Central memory CD8-positive, alpha-beta T cell (primary cell): ENCODE measurements at regions not wholly inside any gene's neighbourhood (a gene's known extent, or its start where the extent isn't known, plus 50 kb on each side); places are given as distances from the start of the nearest gene placed in this dataset.
"Not testable (repeated sequence)": the region's sequence is repeated elsewhere in the genome, so short reads cannot be mapped to it uniquely, and the experiment has no call there.

Experiments used
- ATAC-seq: fragments of 150-1000 bp; cut with Tn5 transposase; replicated peaks from 2 replicates; pipeline ENCODE4 v1.10.0; 2022; ENCODE audit warnings: mild to moderate bottlenecking, moderate FRiP score, moderate number of reproducible peaks; ENCODE audit not compliant: poor library complexity, severe bottlenecking; ENCODE audit errors: extremely low read depth
- DNase-seq, 2 donors: peaks; one replicate each; pipeline ENCODE4 v3.0.0; 2021; ENCODE audit warnings: low spot score in 2 of 2
- H3K27ac Mint-ChIP-seq: one replicate; pipeline ENCODE4 v1.8.0; 2022; ENCODE audit warnings: low read depth, mild to moderate bottlenecking, moderate library complexity, mixed read lengths
- H3K27me3 Mint-ChIP-seq: one replicate; pipeline ENCODE4 v1.8.0; 2022; ENCODE audit warnings: mixed read lengths
- H3K36me3 Mint-ChIP-seq: one replicate; pipeline ENCODE4 v1.8.0; 2022; ENCODE audit warnings: mild to moderate bottlenecking, moderate library complexity, mixed read lengths; ENCODE audit not compliant: insufficient read depth
- H3K4me1 Mint-ChIP-seq: one replicate; pipeline ENCODE4 v1.8.0; 2022; ENCODE audit warnings: mixed read lengths
- H3K4me3 Mint-ChIP-seq: one replicate; pipeline ENCODE4 v1.8.0; 2022; ENCODE audit warnings: mild to moderate bottlenecking, moderate library complexity, mixed read lengths
- H3K9me3 Mint-ChIP-seq: one replicate; pipeline ENCODE4 v1.8.0; 2022; ENCODE audit warnings: mixed read lengths

GRCh38 chr1:189315035-189315901 is 1162.4 kb downstream of the BRINP3 start:
- Mint-ChIP-seq H3K27me3 (no peaks in the 10 kb centered on the region), H3K27ac (no peak overlapping the region), H3K36me3 (no peaks in the 10 kb centered on the region), H3K9me3 (peaks cover 11% of the 10 kb centered on the region), H3K4me3 (no peak overlapping the region), H3K4me1 (no peaks in the 10 kb centered on the region)
- ATAC-seq, result no peak
- DNase-seq, result no peak

GRCh38 chr1:189323091-189323490 is 1154.6 kb downstream of the BRINP3 start:
- Mint-ChIP-seq H3K27ac (no peak overlapping the region), H3K4me3 (no peak overlapping the region), H3K36me3 (no peaks in the 10 kb centered on the region), H3K27me3 (no peaks in the 10 kb centered on the region), H3K9me3 (peaks cover 16% of the 10 kb centered on the region), H3K4me1 (no peaks in the 10 kb centered on the region)
- ATAC-seq (no peak), DNase-seq (no peak)

- peaks cover 16% of the 10 kb centered on the region for H3K9me3 Mint-ChIP-seq
- H3K27ac Mint-ChIP-seq, H3K36me3 Mint-ChIP-seq, H3K4me1 Mint-ChIP-seq, ATAC-seq, H3K27me3 Mint-ChIP-seq, DNase-seq, H3K4me3 Mint-ChIP-seq: not testable (repeated sequence)
Observed at GRCh38 chr1:189331071-189331470, 1146.6 kb downstream of the BRINP3 start.

- peaks cover 21% of the 10 kb centered on the region for H3K9me3 Mint-ChIP-seq
- no peaks in the 10 kb centered on the region for H3K36me3 Mint-ChIP-seq
- no peak for DNase-seq
- ATAC-seq, result no peak
- H3K27ac Mint-ChIP-seq, result no peak overlapping the region
- no peaks in the 10 kb centered on the region for H3K27me3 Mint-ChIP-seq
- H3K4me1 Mint-ChIP-seq, result no peaks in the 10 kb centered on the region
- H3K4me3 Mint-ChIP-seq, result no peak overlapping the region
Observed at GRCh38 chr1:189336115-189337100, 1141.3 kb downstream of the BRINP3 start.

- DNase-seq (no peak), ATAC-seq (no peak)
- peaks cover 30% of the 10 kb centered on the region for H3K9me3 Mint-ChIP-seq
- H3K4me3 Mint-ChIP-seq, result no peak overlapping the region
- no peaks in the 10 kb centered on the region for H3K36me3 Mint-ChIP-seq
- no peak overlapping the region for H3K27ac Mint-ChIP-seq
- H3K27me3 Mint-ChIP-seq, result no peaks in the 10 kb centered on the region
- H3K4me1 Mint-ChIP-seq, result no peaks in the 10 kb centered on the region
Observed at GRCh38 chr1:189349607-189350006, 1128.1 kb downstream of the BRINP3 start.

GRCh38 chr1:189350983-189351616 is 1126.6 kb downstream of the BRINP3 start:
- Mint-ChIP-seq H3K4me3 (no peak overlapping the region), H3K36me3 (peaks cover 1% of the 10 kb centered on the region), H3K27me3 (no peaks in the 10 kb centered on the region), H3K4me1 (no peaks in the 10 kb centered on the region), H3K9me3 (peaks cover 34% of the 10 kb centered on the region), H3K27ac (no peak overlapping the region)
- ATAC-seq, result no peak
- DNase-seq, result no peak

- Mint-ChIP-seq H3K27me3 (no peaks in the 10 kb centered on the region), H3K4me1 (no peaks in the 10 kb centered on the region), H3K36me3 (peaks cover 1% of the 10 kb centered on the region), H3K4me3 (no peak overlapping the region), H3K9me3 (peaks cover 34% of the 10 kb centered on the region), H3K27ac (no peak overlapping the region)
- DNase-seq (no peak), ATAC-seq (no peak)
Observed at GRCh38 chr1:189351960-189352359, 1125.7 kb downstream of the BRINP3 start.

GRCh38 chr1:189356206-189356605 is 1121.5 kb downstream of the BRINP3 start:
- DNase-seq (no peak), ATAC-seq (no peak)
- Mint-ChIP-seq H3K4me1 (no peaks in the 10 kb centered on the region), H3K36me3 (peaks cover 1% of the 10 kb centered on the region), H3K27me3 (no peaks in the 10 kb centered on the region), H3K4me3 (no peak overlapping the region), H3K27ac (no peak overlapping the region), H3K9me3 (peaks cover 24% of the 10 kb centered on the region)

GRCh38 chr1:189357317-189357716 is 1120.3 kb downstream of the BRINP3 start:
- H3K27ac Mint-ChIP-seq, result no peak overlapping the region
- no peak for DNase-seq
- no peaks in the 10 kb centered on the region for H3K27me3 Mint-ChIP-seq
- H3K4me1 Mint-ChIP-seq, result no peaks in the 10 kb centered on the region
- H3K4me3 Mint-ChIP-seq, result no peak overlapping the region
- peaks cover 28% of the 10 kb centered on the region for H3K9me3 Mint-ChIP-seq
- no peak for ATAC-seq
- H3K36me3 Mint-ChIP-seq, result peaks cover 1% of the 10 kb centered on the region

GRCh38 chr1:189369612-189370011 is 1108.1 kb downstream of the BRINP3 start:
- H3K9me3 Mint-ChIP-seq, result peaks cover 10% of the 10 kb centered on the region
- H3K27me3 Mint-ChIP-seq, result no peaks in the 10 kb centered on the region
- H3K4me3 Mint-ChIP-seq, result no peak overlapping the region
- H3K27ac Mint-ChIP-seq, result no peak overlapping the region
- no peaks in the 10 kb centered on the region for H3K4me1 Mint-ChIP-seq
- ATAC-seq, result no peak
- H3K36me3 Mint-ChIP-seq, result no peaks in the 10 kb centered on the region
- DNase-seq, result no peak

- DNase-seq (no peak), ATAC-seq (no peak)
- H3K36me3 Mint-ChIP-seq, result no peaks in the 10 kb centered on the region
- H3K4me1 Mint-ChIP-seq, result no peaks in the 10 kb centered on the region
- H3K9me3 Mint-ChIP-seq, result peaks cover 10% of the 10 kb centered on the region
- H3K4me3 Mint-ChIP-seq, result no peak overlapping the region
- H3K27me3 Mint-ChIP-seq, result no peaks in the 10 kb centered on the region
- no peak overlapping the region for H3K27ac Mint-ChIP-seq
Observed at GRCh38 chr1:189374816-189375215, 1102.8 kb downstream of the BRINP3 start.

- no peak for DNase-seq
- Mint-ChIP-seq H3K27me3 (no peaks in the 10 kb centered on the region), H3K9me3 (peaks cover 19% of the 10 kb centered on the region), H3K4me3 (no peak overlapping the region), H3K36me3 (no peaks in the 10 kb centered on the region), H3K4me1 (no peaks in the 10 kb centered on the region), H3K27ac (no peak overlapping the region)
- ATAC-seq, result no peak
Observed at GRCh38 chr1:189405419-189405818, 1072.2 kb downstream of the BRINP3 start.
